ENCODE measurements at regions not wholly inside any gene's neighbourhood (a gene's known extent, or its start where the extent isn't known, plus 50 kb on each side); places are given as distances from the start of the nearest gene placed in this dataset.

GRCh38 chr9:89812556-89813181 is 207.9 kb downstream of the GADD45G start:
- no peaks in the 10 kb centered on the region for H3K79me2 ChIP-seq (replicated peaks; ENCODE audit: insufficient read depth, low read length)
- no peak overlapping the region for H2AFZ ChIP-seq (ENCODE audit: low read depth, low read length)
- H3K36me3 ChIP-seq (ENCODE audit: insufficient read depth, low read length), result no peaks in the 10 kb centered on the region

GRCh38 chr9:89813482-89813881 is 208.7 kb downstream of the GADD45G start:
- H4K20me1 ChIP-seq (ENCODE audit: insufficient read depth), result no peaks in the 10 kb centered on the region
- no peak overlapping the region for H3K27ac ChIP-seq (ENCODE audit: low read length)
- no peak overlapping the region for H3K4me3 ChIP-seq (ENCODE audit: low read length)
- no peak overlapping the region for H3K4me2 ChIP-seq (ENCODE audit: low read length)
- no peaks in the 10 kb centered on the region for H3K9me3 ChIP-seq (ENCODE audit: low read length)
- H3K9ac ChIP-seq (ENCODE audit: low read length), result no peak overlapping the region
- H3K27me3 ChIP-seq (ENCODE audit: insufficient read depth, low read depth, low read length), result no peaks in the 10 kb centered on the region
- H3K79me2 ChIP-seq (replicated peaks; ENCODE audit: insufficient read depth, low read length), result no peaks in the 10 kb centered on the region
- H3K36me3 ChIP-seq (ENCODE audit: insufficient read depth, low read length), result no peaks in the 10 kb centered on the region
- no peaks in the 10 kb centered on the region for H3K9me2 ChIP-seq (ENCODE audit: insufficient read depth, low read length)
- no peak overlapping the region for H2AFZ ChIP-seq (ENCODE audit: low read depth, low read length)
- no peaks in the 10 kb centered on the region for H3F3A ChIP-seq (ENCODE audit: insufficient read depth, low read length, poor library complexity, severe bottlenecking)
- no peak for TF ChIP-seq RAD21 (conservative IDR thresholded peaks at IDR 0.05)
- no peak for TF ChIP-seq MXI1 (conservative IDR thresholded peaks at IDR 0.05; ENCODE audit: poor library complexity, severe bottlenecking)
- TF ChIP-seq CTCF (IDR thresholded peaks at IDR 0.05; ENCODE audit: poor library complexity, severe bottlenecking), result no peak
- no peak for TF ChIP-seq REST (IDR thresholded peaks at IDR 0.05; ENCODE audit: borderline replicate concordance)
- TF ChIP-seq POLR2AphosphoS5 (IDR thresholded peaks at IDR 0.05), result no peak
- no peak for TF ChIP-seq EP300 (conservative IDR thresholded peaks at IDR 0.05; ENCODE audit: poor library complexity, severe bottlenecking)

More at GRCh38 chr9:89812556-89813181, 207.9 kb downstream of the GADD45G start:
- Histone ChIP-seq H3K9ac (ENCODE audit: low read length) (no peak overlapping the region), H3K27ac (ENCODE audit: low read length) (no peak overlapping the region), H3K9me2 (ENCODE audit: insufficient read depth, low read length) (no peaks in the 10 kb centered on the region), H4K20me1 (ENCODE audit: insufficient read depth) (no peaks in the 10 kb centered on the region), H3K27me3 (ENCODE audit: insufficient read depth, low read depth, low read length) (no peaks in the 10 kb centered on the region), H3F3A (ENCODE audit: insufficient read depth, low read length, poor library complexity, severe bottlenecking) (no peaks in the 10 kb centered on the region), H3K4me3 (ENCODE audit: low read length) (no peak overlapping the region), H3K9me3 (ENCODE audit: low read length) (no peaks in the 10 kb centered on the region), H3K4me2 (ENCODE audit: low read length) (no peak overlapping the region)
- TF ChIP-seq REST (IDR thresholded peaks at IDR 0.05; ENCODE audit: borderline replicate concordance), result no peak
- TF ChIP-seq RAD21 (conservative IDR thresholded peaks at IDR 0.05), result no peak
- TF ChIP-seq EZH2 (IDR thresholded peaks at IDR 0.05; ENCODE audit: borderline replicate concordance, insufficient read depth, low read length, poor library complexity, severe bottlenecking), result no peak
- TF ChIP-seq CTCF (IDR thresholded peaks at IDR 0.05; ENCODE audit: poor library complexity, severe bottlenecking), result no peak
- TF ChIP-seq MXI1 (conservative IDR thresholded peaks at IDR 0.05; ENCODE audit: poor library complexity, severe bottlenecking), result no peak
- no peak for TF ChIP-seq EP300 (conservative IDR thresholded peaks at IDR 0.05; ENCODE audit: poor library complexity, severe bottlenecking)
- TF ChIP-seq SMC3 (conservative IDR thresholded peaks at IDR 0.05; ENCODE audit: poor library complexity), result no peak
- no peak for TF ChIP-seq POLR2AphosphoS5 (IDR thresholded peaks at IDR 0.05)
- no peak for TF ChIP-seq TAF1 (IDR thresholded peaks at IDR 0.05; ENCODE audit: low read depth)
